ENCODE measurements at regions not wholly inside any gene's neighbourhood (a gene's known extent, or its start where the extent isn't known, plus 50 kb on each side); places are given as distances from the start of the nearest gene placed in this dataset.

- H4K20me1 ChIP-seq (replicated peaks; ENCODE audit: control insufficient read depth, extremely low read depth, insufficient read depth, low read length), result no peaks in the 10 kb centered on the region
- no peak overlapping the region for H3K9ac ChIP-seq (replicated peaks; ENCODE audit: extremely low read depth, insufficient read depth, low read length)
- dilution Hi-C loops (cut with MboI; ENCODE audit: extremely low pct_ligation_motif_present, low sequenced_read_pairs), result no loop called here
- no peaks in the 10 kb centered on the region for H3K9me1 ChIP-seq (replicated peaks; ENCODE audit: control insufficient read depth, extremely low read depth, insufficient read depth, low read length)
- H2AFZ ChIP-seq (ENCODE audit: low read depth, low read length), result no peak overlapping the region
- BruUV-seq (replicated peaks), result no TSS peak
- H3K4me1 ChIP-seq (ENCODE audit: control insufficient read depth, extremely low read depth, insufficient read depth, low read length), result no peaks in the 10 kb centered on the region
- intact Hi-C loops (cut with micrococcal nuclease), result no loop called here
- peaks cover 0 to 5% of the 10 kb centered on the region in 2 experiments for H3K36me3 ChIP-seq (ENCODE audit: control insufficient read depth in 2 of 2, extremely low read depth in 1 of 2, insufficient read depth in 2 of 2, low read length in 2 of 2)
- no peak for FAIRE-seq
- POLR2A ChIA-PET, result no interaction called here
- DNase-seq (ENCODE audit: low read depth, low spot score), result no peak
- CTCF ChIA-PET, result no interaction called here
- no peak overlapping the region for H3K4me3 ChIP-seq (replicated peaks in 1 of 3; ENCODE audit: insufficient read depth in 1 of 3, low read depth in 1 of 3, low read length in 3 of 3)
- H3K27me3 ChIP-seq (ENCODE audit: control insufficient read depth in 2 of 2, insufficient read depth in 2 of 2, low read length in 2 of 2), result no peaks in the 10 kb centered on the region
- TF ChIP-seq POLR2AphosphoS5 (IDR thresholded peaks at IDR 0.05; ENCODE audit: insufficient read depth, low read depth, low read length) (no peak), POLR2A (IDR thresholded peaks at IDR 0.05; ENCODE audit: low read depth, low read length) (no peak), GATA2 (IDR thresholded peaks at IDR 0.05; ENCODE audit: insufficient read depth, insufficient read length, low read depth, low read length) (no peak), MAX (IDR thresholded peaks at IDR 0.05; ENCODE audit: insufficient read depth, insufficient read length) (no peak), FOS (IDR thresholded peaks at IDR 0.05; ENCODE audit: borderline replicate concordance, insufficient read depth, low read length) (no peak), JUN (IDR thresholded peaks at IDR 0.05; ENCODE audit: borderline replicate concordance, insufficient read depth, insufficient read length, low read depth) (no peak), CTCF (IDR thresholded peaks at IDR 0.05; ENCODE audit: extremely low read depth in 1 of 2, insufficient read depth in 1 of 2, low read depth in 1 of 2, low read length in 2 of 2) (no peak), MYC (IDR thresholded peaks at IDR 0.05; ENCODE audit: low read depth, low read length) (no peak), EZH2 (IDR thresholded peaks at IDR 0.05; ENCODE audit: borderline replicate concordance, low read depth, low read length, severe bottlenecking) (no peak)
- no peak overlapping the region for H3K4me2 ChIP-seq (ENCODE audit: insufficient read depth, low read length)
- no peaks in the 10 kb centered on the region for H3K79me2 ChIP-seq (ENCODE audit: control insufficient read depth, insufficient read depth, low read length)
- H3K9me3 ChIP-seq (replicated peaks; ENCODE audit: control insufficient read depth, insufficient read depth, low read length), result no peaks in the 10 kb centered on the region
- no peak overlapping the region for H3K27ac ChIP-seq (ENCODE audit: insufficient read depth, low read depth, low read length)
Measured at GRCh38 chr2:74081030-74081762, 66.5 kb downstream of the BOLA3 start.
